ENCODE measurements at regions not wholly inside any gene's neighbourhood (a gene's known extent, or its start where the extent isn't known, plus 50 kb on each side); places are given as distances from the start of the nearest gene placed in this dataset.

GRCh38 chr2:175630280-175631244 is 371.5 kb downstream of the LNPK start:
- TF ChIP-seq POLR2A (IDR thresholded peaks at IDR 0.05) = no peak
- no peak for TF ChIP-seq CTCF (IDR thresholded peaks at IDR 0.05)
- no peak for TF ChIP-seq POLR2AphosphoS5 (IDR thresholded peaks at IDR 0.05)
